ENCODE measurements at regions not wholly inside any gene's neighbourhood (a gene's known extent, or its start where the extent isn't known, plus 50 kb on each side); places are given as distances from the start of the nearest gene placed in this dataset.

DNA sequence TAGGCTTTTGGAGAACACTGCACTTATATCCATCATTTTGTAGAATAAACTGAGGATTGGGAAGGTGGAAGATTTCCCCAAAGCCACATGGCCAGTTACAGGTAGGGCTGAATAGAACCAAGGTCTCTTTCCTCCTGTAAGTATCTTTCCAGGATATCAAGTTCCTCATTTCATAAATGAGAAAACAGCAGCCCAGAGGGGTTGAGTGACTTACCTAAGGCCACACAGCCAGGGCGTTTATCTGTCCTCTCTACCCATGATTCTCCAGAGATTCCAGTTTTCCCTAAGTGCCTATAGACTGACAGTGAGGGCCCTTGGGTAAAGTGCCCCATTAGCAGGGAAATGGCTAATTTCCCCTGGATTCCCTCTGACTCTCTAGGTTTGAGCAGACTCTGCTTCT, 132.3 kb upstream of the SKOR2 start:
- TF ChIP-seq, protein P1, sequence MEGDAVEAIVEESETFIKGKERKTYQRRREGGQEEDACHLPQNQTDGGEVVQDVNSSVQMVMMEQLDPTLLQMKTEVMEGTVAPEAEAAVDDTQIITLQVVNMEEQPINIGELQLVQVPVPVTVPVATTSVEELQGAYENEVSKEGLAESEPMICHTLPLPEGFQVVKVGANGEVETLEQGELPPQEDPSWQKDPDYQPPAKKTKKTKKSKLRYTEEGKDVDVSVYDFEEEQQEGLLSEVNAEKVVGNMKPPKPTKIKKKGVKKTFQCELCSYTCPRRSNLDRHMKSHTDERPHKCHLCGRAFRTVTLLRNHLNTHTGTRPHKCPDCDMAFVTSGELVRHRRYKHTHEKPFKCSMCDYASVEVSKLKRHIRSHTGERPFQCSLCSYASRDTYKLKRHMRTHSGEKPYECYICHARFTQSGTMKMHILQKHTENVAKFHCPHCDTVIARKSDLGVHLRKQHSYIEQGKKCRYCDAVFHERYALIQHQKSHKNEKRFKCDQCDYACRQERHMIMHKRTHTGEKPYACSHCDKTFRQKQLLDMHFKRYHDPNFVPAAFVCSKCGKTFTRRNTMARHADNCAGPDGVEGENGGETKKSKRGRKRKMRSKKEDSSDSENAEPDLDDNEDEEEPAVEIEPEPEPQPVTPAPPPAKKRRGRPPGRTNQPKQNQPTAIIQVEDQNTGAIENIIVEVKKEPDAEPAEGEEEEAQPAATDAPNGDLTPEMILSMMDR (conservative IDR thresholded peaks at IDR 0.05): no peak
- no peak for TF ChIP-seq ZFX (IDR thresholded peaks at IDR 0.05)
